KMS-11 (cell line): ENCODE measurements at regions not wholly inside any gene's neighbourhood (a gene's known extent, or its start where the extent isn't known, plus 50 kb on each side); places are given as distances from the start of the nearest gene placed in this dataset.

Experiments used
- H2AFZ ChIP-seq: fragments of 200-600 bp; sonication (generic); 2 replicates; pipeline ENCODE4 v1.6.1; 2016; ENCODE audit warnings: antibody characterized with exemption, mixed run types, low read depth
- H3K27ac ChIP-seq: fragments of 200-600 bp; sonication (generic); 2 replicates; pipeline ENCODE4 v1.6.1; 2016; ENCODE audit warnings: mild to moderate bottlenecking, mixed run types
- H3K27me3 ChIP-seq: fragments of 200-600 bp; sonication (generic); 2 replicates; pipeline ENCODE4 v1.6.1; 2017; ENCODE audit warnings: mild to moderate bottlenecking, low read depth, mixed run types, moderate library complexity; ENCODE audit not compliant: insufficient read depth
- H3K36me3 ChIP-seq: fragments of 200-600 bp; sonication (generic); 2 replicates; pipeline ENCODE4 v1.6.1; 2017; ENCODE audit warnings: mild to moderate bottlenecking, mixed run types; ENCODE audit not compliant: insufficient read depth
- H3K4me1 ChIP-seq: fragments of 200-600 bp; sonication (generic); 2 replicates; pipeline ENCODE4 v1.6.1; 2016; ENCODE audit warnings: mild to moderate bottlenecking, low read depth, mixed run types; ENCODE audit not compliant: poor library complexity, severe bottlenecking
- H3K4me2 ChIP-seq: fragments of 200-600 bp; sonication (generic); 2 replicates; pipeline ENCODE4 v1.7.0; 2016; ENCODE audit warnings: mild to moderate bottlenecking, mixed run types
- H3K4me3 ChIP-seq: fragments of 200-600 bp; sonication (generic); IDR thresholded peaks from 2 replicates; pipeline ENCODE4 v1.6.1; 2017; ENCODE audit warnings: low read depth, low read length, mixed read lengths; ENCODE audit not compliant: insufficient read depth
- H3K79me2 ChIP-seq: fragments of 200-600 bp; sonication (generic); 2 replicates; pipeline ENCODE4 v1.6.1; 2016; ENCODE audit warnings: low read depth, mixed run types; ENCODE audit not compliant: insufficient read depth
- H3K9ac ChIP-seq: fragments of 200-600 bp; sonication (generic); 2 replicates; pipeline ENCODE4 v1.6.1; 2016; ENCODE audit warnings: mild to moderate bottlenecking, mixed run types
- H4K20me1 ChIP-seq: fragments of 200-600 bp; sonication (generic); 2 replicates; pipeline ENCODE4 v1.6.1; 2016; ENCODE audit warnings: mild to moderate bottlenecking, mixed run types; ENCODE audit not compliant: insufficient read depth
- TF ChIP-seq, protein P1 (sequence below): fragments of 200-600 bp; sonication (generic); conservative IDR thresholded peaks from 2 replicates; pipeline ENCODE4 v1.6.1; 2017; ENCODE audit warnings: low read depth, mild to moderate bottlenecking, antibody characterized with exemption, low read length, moderate library complexity, mixed read lengths

DNA sequence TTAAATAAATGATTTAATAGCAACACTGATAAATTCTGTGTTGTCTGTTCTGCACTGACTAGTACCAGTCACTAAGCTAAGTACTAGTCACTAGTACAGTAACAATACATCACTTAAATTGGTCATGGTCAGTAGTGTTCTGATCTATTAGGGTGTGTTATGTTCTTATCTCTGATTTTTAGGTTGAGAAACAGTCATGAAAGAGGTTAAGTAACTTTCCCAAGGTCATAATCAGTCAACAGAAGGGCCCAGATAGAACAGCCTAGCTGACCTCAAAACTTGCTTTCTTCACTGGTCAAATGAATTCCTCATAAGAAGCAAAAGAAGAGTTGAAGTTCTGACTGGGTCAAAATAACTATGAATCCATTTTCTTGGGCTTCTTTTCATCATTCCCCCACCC is 1492.7 kb downstream of the MAT2B start:
- H3K79me2 ChIP-seq: no peaks in the 10 kb centered on the region
- H3K9ac ChIP-seq: no peak overlapping the region
- H3K4me1 ChIP-seq: no peaks in the 10 kb centered on the region
- no peak overlapping the region for H3K4me2 ChIP-seq
- no peaks in the 10 kb centered on the region for H3K27me3 ChIP-seq
- TF ChIP-seq, protein P1, sequence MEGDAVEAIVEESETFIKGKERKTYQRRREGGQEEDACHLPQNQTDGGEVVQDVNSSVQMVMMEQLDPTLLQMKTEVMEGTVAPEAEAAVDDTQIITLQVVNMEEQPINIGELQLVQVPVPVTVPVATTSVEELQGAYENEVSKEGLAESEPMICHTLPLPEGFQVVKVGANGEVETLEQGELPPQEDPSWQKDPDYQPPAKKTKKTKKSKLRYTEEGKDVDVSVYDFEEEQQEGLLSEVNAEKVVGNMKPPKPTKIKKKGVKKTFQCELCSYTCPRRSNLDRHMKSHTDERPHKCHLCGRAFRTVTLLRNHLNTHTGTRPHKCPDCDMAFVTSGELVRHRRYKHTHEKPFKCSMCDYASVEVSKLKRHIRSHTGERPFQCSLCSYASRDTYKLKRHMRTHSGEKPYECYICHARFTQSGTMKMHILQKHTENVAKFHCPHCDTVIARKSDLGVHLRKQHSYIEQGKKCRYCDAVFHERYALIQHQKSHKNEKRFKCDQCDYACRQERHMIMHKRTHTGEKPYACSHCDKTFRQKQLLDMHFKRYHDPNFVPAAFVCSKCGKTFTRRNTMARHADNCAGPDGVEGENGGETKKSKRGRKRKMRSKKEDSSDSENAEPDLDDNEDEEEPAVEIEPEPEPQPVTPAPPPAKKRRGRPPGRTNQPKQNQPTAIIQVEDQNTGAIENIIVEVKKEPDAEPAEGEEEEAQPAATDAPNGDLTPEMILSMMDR: no peak
- H3K36me3 ChIP-seq: no peaks in the 10 kb centered on the region
- H3K4me3 ChIP-seq: no peak overlapping the region
- no peak overlapping the region for H2AFZ ChIP-seq
- no peaks in the 10 kb centered on the region for H4K20me1 ChIP-seq
- H3K27ac ChIP-seq: no peak overlapping the region

DNA sequence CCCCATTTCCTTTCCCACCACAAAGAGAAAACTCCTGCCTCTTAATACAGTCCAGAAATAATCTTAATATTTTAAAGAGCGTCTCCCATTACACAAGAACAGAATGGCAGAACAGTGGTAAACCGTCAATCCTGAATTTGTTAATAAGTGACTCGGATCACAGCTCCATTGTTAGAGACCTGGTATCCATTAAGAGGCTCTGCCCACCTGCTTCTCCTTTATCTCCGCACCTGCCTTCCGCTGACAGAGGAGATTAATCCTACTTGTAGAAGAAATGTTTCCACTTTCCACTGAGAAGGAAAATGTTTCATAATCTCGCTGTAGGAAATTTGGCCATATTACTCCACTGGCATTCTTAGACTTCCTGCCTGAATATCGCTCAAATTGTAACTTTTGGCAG is 1493.2 kb downstream of the MAT2B start:
- no peaks in the 10 kb centered on the region for H3K36me3 ChIP-seq
- no peak overlapping the region for H3K9ac ChIP-seq
- TF ChIP-seq, protein P1: no peak
- no peaks in the 10 kb centered on the region for H3K79me2 ChIP-seq
- no peak overlapping the region for H3K4me3 ChIP-seq
- no peaks in the 10 kb centered on the region for H3K27me3 ChIP-seq
- no peak overlapping the region for H2AFZ ChIP-seq
- no peak overlapping the region for H3K4me2 ChIP-seq
- H3K27ac ChIP-seq: no peak overlapping the region
- no peaks in the 10 kb centered on the region for H4K20me1 ChIP-seq
- H3K4me1 ChIP-seq: no peaks in the 10 kb centered on the region

DNA sequence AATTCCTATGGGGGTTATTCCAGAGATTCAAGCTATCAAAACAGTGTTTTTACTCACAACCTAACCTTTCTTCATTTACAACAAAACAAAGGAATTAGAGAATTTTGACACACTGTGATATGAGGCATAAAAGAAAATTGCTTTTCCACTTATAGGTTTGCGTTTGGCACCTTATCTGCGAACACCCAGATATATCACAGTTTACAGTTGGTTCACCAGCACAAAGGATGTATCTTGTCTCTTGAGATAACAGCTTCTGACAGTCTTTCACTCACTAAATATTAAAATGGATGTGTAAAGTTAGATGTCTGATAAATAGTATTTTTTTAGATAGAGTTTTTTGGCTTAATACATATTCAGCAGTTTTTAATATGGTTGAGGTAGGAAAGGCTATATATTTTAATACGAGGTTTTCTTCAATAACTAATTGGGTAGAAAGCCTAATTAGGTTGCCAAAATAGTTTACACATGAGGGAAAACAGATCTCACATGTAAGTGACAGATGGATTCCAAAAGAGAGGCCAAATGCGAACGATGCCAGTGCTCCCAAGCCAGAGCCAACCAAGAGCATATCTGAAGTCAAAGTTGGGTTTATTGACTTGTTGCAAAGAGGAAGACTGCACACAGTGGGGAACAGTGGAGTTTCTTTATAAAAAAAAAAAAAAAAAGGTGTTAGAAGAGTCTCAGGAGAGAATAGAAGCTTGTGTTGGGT is 1495.2 kb downstream of the MAT2B start:
- H3K4me1 ChIP-seq: no peaks in the 10 kb centered on the region
- H3K79me2 ChIP-seq: no peaks in the 10 kb centered on the region
- H4K20me1 ChIP-seq: no peaks in the 10 kb centered on the region
- no peaks in the 10 kb centered on the region for H3K27me3 ChIP-seq
- H3K36me3 ChIP-seq: no peaks in the 10 kb centered on the region
- H3K4me2 ChIP-seq: no peak overlapping the region
- H3K9ac ChIP-seq: no peak overlapping the region
- H2AFZ ChIP-seq: no peak overlapping the region
- TF ChIP-seq, protein P1: no peak
- H3K27ac ChIP-seq: no peak overlapping the region
- no peak overlapping the region for H3K4me3 ChIP-seq

DNA sequence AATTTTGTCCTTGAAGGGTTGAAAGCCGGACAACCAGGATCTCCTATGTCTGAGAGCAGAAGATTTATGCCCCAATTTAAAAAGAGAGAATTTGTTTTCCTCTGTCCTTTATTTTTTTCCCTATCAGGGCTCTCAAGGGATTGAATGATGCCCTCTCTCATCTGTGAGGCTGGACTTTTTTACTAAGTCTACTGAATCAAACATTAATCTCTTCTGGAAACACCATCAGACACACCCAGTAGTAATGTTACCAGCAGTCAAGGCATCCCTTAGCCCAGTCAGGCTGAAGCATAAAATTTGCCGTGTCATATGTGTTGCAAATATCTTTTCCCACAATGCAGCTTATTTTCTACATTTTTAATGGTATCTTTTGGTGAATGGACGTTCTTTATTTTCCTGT is 1497.9 kb downstream of the MAT2B start:
- Histone ChIP-seq H4K20me1 (no peaks in the 10 kb centered on the region), H3K36me3 (no peaks in the 10 kb centered on the region), H3K27me3 (no peaks in the 10 kb centered on the region), H3K4me3 (no peak overlapping the region), H2AFZ (no peak overlapping the region), H3K4me1 (no peaks in the 10 kb centered on the region), H3K27ac (no peak overlapping the region), H3K9ac (no peak overlapping the region), H3K4me2 (no peak overlapping the region), H3K79me2 (no peaks in the 10 kb centered on the region)
- TF ChIP-seq, protein P1: no peak
